GM18498 (cell line): ENCODE measurements at regions not wholly inside any gene's neighbourhood (a gene's known extent, or its start where the extent isn't known, plus 50 kb on each side); places are given as distances from the start of the nearest gene placed in this dataset.

Source experiments
- ATAC-seq: cut with Tn5 transposase; IDR thresholded peaks from one replicate; pipeline ENCODE4 v1.9.1; 2021; ENCODE audit warnings: mild to moderate bottlenecking, moderate library complexity; ENCODE audit not compliant: unreplicated experiment

GRCh38 chr2:121038891-121039616 lies 245.9 kb downstream of the TFCP2L1 start:
- ATAC-seq: no peak

DNA sequence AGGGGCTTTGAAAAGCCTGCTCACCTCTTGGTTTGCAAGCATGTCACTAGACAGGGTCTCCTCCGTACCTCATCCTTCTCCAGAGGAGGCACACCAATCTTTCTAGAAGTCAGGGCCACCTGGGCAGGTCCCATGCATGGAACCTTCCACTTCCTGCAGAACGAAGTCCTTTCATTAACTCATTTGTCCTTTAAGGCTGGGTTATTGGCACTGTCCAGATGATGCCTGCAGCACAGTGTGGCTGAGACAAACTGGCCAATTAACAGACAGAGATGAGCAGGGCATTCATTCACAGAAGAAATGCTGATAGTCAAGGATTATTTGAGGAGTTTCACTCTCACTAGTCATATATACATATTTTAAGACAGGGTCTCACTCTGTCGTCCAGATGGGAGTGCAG lies 245.3 kb downstream of the TFCP2L1 start:
- no peak for ATAC-seq

GRCh38 chr2:121041516-121041915 lies 243.5 kb downstream of the TFCP2L1 start:
- ATAC-seq: no peak

- ATAC-seq: no peak
Measured at GRCh38 chr2:121043061-121043826, 241.8 kb downstream of the TFCP2L1 start.

GRCh38 chr2:121043827-121044222 lies 241.2 kb downstream of the TFCP2L1 start:
- no peak for ATAC-seq

DNA sequence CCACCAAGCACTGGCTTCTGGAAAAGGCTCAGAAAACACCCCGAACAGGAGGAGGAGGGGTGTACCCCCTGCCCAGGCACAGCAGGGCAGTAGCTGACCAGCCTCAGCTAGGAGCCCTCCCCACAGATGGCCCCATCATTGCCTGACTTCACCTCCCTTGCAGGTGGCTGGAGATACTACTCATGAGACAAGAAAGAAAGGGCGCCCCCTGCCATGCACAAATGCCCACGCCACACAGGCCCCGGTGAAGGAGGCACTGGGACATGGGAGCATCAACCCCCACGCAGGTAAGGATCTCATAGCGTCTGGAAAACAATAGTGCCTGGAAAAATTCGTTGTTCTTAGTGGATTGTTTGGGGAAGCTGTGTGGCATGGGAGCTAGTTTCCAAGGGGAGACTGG lies 240.6 kb downstream of the TFCP2L1 start:
- ATAC-seq: no peak

GRCh38 chr2:121045245-121045644 lies 239.8 kb downstream of the TFCP2L1 start:
- no peak for ATAC-seq

GRCh38 chr2:121046335-121046734 lies 238.7 kb downstream of the TFCP2L1 start:
- no peak for ATAC-seq

DNA sequence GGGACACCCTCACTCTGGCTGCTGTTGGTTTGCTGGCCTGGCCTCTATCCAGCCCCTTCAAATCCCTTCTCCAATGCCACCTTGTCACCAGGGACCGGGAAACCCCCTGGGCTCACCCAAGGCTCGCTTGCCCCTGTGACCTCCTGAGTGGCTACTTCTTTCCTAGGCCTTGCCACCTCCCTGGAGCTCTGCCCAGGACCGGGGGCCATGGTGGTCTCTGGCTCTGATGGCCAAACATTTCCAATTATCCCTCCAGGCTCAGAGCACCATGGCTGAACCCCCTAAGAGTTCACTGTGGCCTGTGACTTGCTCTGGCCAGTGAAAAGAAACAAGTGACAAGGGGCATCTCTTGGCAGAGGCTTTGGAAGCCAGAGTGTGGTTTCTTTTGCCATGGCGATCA lies 237.6 kb downstream of the TFCP2L1 start:
- ATAC-seq: no peak

DNA sequence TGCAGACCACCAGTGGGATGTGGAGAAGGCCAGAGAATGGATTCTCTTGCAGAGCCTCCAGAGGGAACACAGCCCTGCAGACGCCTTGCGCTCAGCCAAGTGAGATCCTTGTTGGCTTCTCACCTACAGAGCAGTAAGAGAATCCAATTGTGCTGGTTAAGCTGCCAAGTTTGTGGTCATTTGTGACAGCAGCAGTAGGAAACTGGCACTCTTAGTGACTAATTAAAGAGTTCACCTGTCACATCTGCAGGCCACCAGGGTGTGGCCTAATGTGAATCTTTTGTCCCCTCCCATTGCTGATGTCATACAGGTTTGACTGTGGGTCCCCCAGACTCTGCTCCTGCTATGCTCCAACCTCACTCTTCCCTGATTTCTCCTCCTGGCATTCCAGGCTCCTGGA lies 235.9 kb downstream of the TFCP2L1 start:
- no peak for ATAC-seq

DNA sequence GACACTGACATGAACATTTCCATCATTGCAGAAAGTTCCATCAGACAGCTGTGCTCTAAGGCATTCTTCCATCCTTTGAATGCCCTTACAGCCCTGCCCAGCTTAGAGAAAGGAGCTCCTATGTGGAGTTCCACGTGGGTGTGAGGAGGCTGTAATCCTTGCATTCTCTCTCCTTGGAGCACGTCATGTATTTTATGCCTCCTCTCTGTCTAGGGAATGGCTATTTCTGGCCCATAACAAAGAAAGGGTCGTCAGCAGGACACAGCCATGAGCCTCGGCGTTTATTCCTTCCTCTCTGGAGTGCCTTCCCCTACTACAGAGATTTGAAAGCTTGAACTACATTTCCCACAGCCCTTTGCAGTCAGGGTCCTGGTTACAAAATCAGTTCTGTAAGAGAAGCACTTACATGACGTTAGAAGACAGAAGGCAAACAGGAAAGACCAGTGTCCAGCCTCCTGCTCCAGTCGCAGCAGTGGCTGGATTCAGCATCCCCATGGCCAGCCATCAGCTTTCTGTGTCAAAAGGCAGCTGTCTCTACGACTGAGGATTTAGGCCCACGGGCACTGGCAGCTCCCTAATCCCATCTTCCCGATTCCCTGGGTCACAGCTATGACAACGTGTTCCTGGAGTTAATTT lies 234.9 kb downstream of the TFCP2L1 start:
- no peak for ATAC-seq

- no peak for ATAC-seq
Measured at GRCh38 chr2:121051311-121051710, 233.7 kb downstream of the TFCP2L1 start.

DNA sequence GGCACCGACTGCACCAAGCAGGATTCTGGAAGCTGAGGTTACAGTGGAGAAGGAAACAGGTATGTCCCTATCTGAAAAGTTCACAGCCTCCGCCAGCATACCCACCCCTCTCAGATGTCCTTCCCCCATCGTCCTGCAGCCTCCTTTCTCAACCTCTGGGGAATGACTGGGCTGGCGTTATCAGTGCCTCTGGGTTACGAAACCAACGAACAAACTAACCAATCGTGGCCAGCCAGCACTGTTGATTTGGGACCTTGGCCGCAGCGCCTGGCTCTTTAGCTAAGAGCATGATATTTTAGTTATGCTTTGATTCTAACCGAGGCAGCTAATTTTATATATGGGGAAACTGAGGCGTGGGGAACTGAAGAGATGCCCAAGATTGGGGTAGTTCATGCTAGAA lies 233.0 kb downstream of the TFCP2L1 start:
- ATAC-seq: no peak

DNA sequence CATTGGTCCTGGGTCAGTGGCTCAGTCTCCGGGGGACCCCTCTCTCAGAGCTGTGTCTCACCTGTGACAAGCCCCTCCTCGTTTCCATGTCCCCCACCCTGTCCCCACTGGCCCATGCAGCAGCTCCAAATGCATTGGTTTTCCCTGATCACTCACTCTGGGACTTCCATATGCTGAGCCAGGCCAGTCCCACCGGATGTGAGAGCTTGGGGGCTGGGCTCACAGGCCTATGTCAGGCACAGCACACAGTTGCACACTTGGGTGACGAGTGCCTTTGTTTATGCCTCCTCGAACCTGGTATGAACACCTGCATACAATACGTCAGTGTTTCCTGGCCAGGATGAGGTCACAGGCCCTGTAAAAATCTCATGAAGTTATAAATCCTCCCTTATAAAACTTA lies 232.5 kb downstream of the TFCP2L1 start:
- no peak for ATAC-seq

DNA sequence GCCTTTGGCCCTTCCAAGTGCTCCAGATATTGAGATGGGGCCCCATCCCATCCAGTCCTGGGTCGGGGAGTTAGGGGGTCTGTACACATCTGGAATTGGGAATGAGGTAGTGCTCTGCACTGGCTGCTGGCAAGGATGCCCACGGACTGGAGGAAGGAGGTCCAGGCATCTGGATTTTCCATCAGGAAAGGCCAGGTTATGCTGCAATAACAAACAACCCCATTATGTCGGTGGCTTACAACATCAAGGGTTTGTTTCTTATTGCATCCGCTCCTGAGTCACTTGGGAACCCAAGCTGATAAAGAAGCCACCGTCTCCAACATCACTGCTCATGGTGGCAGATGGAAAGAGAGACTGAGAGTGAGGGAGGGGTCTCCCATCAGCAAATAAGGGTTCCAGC lies 229.9 kb downstream of the TFCP2L1 start:
- no peak for ATAC-seq

GRCh38 chr2:121055501-121055900 lies 229.5 kb downstream of the TFCP2L1 start:
- ATAC-seq: no peak

- ATAC-seq: no peak
Measured at GRCh38 chr2:121058852-121059558, 226.0 kb downstream of the TFCP2L1 start.

GRCh38 chr2:121059651-121060649 lies 225.1 kb downstream of the TFCP2L1 start:
- no peak for ATAC-seq

GRCh38 chr2:121061633-121062032 lies 223.4 kb downstream of the TFCP2L1 start:
- no peak for ATAC-seq

DNA sequence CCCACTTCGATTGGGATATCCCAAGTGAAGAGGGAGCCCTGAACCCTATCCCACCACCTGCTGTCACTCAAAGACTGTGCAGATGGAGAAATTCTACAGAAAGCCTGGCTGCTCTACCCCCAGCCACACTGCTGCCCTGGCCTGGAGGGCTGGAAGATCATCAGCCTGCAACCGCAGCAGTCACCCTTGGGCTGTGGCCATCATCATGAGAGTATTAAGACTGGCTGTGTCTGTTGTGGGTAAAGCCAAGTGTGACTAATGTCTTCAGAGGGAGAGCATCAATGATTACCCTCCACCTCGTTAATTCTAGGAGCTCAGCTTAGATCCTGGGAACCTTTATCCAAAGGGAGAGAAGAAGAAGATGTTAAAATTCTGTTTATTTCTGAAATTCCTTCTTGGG lies 221.5 kb downstream of the TFCP2L1 start:
- no peak for ATAC-seq
